ENCODE measurements at regions not wholly inside any gene's neighbourhood (a gene's known extent, or its start where the extent isn't known, plus 50 kb on each side); places are given as distances from the start of the nearest gene placed in this dataset.
"Not testable (repeated sequence)": the region's sequence is repeated elsewhere in the genome, so short reads cannot be mapped to it uniquely, and the experiment has no call there.

DNA sequence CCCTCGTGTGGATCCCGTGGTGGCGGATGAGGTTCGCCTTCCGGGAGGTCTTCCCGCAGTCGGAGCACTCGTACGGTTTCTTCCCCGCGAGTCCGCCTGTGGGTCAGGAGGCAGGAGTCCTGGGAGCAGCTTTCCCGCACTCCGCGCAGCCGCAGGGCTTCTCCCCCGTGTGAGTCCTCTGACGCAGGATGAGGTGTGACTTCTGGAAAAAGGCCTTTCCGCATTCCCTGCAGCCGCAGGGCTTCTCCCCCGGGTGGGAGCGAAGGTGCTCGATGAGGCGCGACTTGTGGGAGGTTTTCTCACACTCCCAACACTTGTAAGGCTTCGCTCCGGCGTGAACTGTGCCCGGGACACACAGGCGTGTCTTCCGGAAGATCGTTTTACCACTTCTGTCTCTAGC is 68.8 kb upstream of the WIPI2 start:
- H3K27me3 ChIP-seq (replicated peaks in 1 of 2; ENCODE audit: control insufficient read depth in 2 of 2, insufficient read depth in 2 of 2, low read length in 1 of 2); H3K4me3 ChIP-seq; H3K27ac ChIP-seq (ENCODE audit: control insufficient read depth, insufficient read depth); FAIRE-seq; BruUV-seq (replicated peaks); H3K36me3 ChIP-seq (ENCODE audit: control insufficient read depth in 2 of 2, insufficient read depth in 2 of 2, low read length in 1 of 2); POLR2A ChIA-PET; H4K20me1 ChIP-seq (ENCODE audit: control insufficient read depth, insufficient read depth); SMC1A ChIA-PET (ENCODE audit: uncharacterized antibody, unreplicated experiment); intact Hi-C loops (cut with micrococcal nuclease; ENCODE audit: unreplicated experiment); H3K9ac ChIP-seq (ENCODE audit: control insufficient read depth, insufficient read depth, low read length); H3K4me2 ChIP-seq (ENCODE audit: control insufficient read depth, insufficient read depth); H3K79me2 ChIP-seq (ENCODE audit: control insufficient read depth, insufficient read depth, low read length); H3K4me1 ChIP-seq (ENCODE audit: control insufficient read depth, insufficient read depth, low read length); RAD21 ChIA-PET (ENCODE audit: unreplicated experiment); H2AFZ ChIP-seq (ENCODE audit: control insufficient read depth, low read depth, low read length); DNase-seq (ENCODE audit: low read depth, low spot score); CTCF ChIA-PET; in situ Hi-C loops (cut with MboI); H3K9me3 ChIP-seq (replicated peaks; ENCODE audit: control insufficient read depth, insufficient read depth, low read length); ATAC-seq: not testable (repeated sequence)
- 86% methylated on average over 10 of the region's 32 CpGs for WGBS (ENCODE audit: insufficient coverage, insufficient replicate concordance, low lambda C conversion rate, missing lambda C conversion rate)

DNA sequence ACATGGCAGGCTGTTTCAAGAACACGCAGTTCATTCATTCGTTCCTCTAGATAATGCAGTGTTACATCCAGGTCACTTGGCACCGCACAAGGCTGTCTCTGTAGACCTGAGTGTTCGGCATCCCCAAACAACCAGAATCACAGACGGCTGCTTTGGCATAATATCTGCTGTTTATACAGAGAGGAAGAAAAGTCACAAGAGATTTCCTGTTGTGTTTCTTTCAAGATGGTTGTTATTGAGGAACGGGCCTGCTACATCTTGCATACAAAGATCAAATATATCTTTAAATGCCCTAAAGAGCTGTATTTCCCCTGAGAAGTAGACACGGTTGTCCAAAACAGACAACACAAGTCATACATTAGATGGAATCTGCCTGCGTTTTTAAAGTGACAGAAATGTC is 58.8 kb upstream of the WIPI2 start:
- intact Hi-C loops (cut with micrococcal nuclease; ENCODE audit: unreplicated experiment); H3K9ac ChIP-seq (ENCODE audit: control insufficient read depth, insufficient read depth, low read length); SMC1A ChIA-PET (ENCODE audit: uncharacterized antibody, unreplicated experiment); H3K4me3 ChIP-seq; H4K20me1 ChIP-seq (ENCODE audit: control insufficient read depth, insufficient read depth); ATAC-seq; FAIRE-seq; BruUV-seq (replicated peaks); H3K9me3 ChIP-seq (replicated peaks; ENCODE audit: control insufficient read depth, insufficient read depth, low read length); RAD21 ChIA-PET (ENCODE audit: unreplicated experiment); H3K79me2 ChIP-seq (ENCODE audit: control insufficient read depth, insufficient read depth, low read length); H3K4me1 ChIP-seq (ENCODE audit: control insufficient read depth, insufficient read depth, low read length); in situ Hi-C loops (cut with MboI); DNase-seq (ENCODE audit: low read depth, low spot score); H2AFZ ChIP-seq (ENCODE audit: control insufficient read depth, low read depth, low read length); H3K27me3 ChIP-seq (replicated peaks in 1 of 2; ENCODE audit: control insufficient read depth in 2 of 2, insufficient read depth in 2 of 2, low read length in 1 of 2); H3K4me2 ChIP-seq (ENCODE audit: control insufficient read depth, insufficient read depth); CTCF ChIA-PET; H3K27ac ChIP-seq (ENCODE audit: control insufficient read depth, insufficient read depth); H3K36me3 ChIP-seq (ENCODE audit: control insufficient read depth in 2 of 2, insufficient read depth in 2 of 2, low read length in 1 of 2); POLR2A ChIA-PET: not testable (repeated sequence)
- 47% methylated on average over 6 of the region's 8 CpGs for WGBS (ENCODE audit: insufficient coverage, insufficient replicate concordance, low lambda C conversion rate, missing lambda C conversion rate)

DNA sequence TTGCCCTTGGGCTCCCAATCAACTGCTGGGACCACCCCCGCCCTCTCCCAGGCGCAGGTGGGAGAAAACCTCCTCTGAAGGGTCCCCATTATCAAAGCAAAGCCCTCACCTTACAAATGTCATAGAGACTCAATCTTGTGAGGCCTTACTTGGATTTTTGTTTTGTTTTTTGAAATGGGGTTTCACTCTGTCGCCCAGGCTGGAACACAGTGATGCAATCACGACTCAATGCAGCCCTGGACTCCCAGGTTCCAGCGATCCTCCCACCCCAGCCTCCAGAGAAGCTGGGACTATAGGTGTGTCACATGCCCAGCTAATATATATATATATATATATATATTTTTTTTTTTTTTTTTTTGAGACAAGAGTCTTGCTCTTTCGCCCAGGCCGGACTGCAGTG is 57.5 kb upstream of the WIPI2 start:
- no peak overlapping the region for H3K9ac ChIP-seq (ENCODE audit: control insufficient read depth, insufficient read depth, low read length)
- ChIA-PET CTCF (no interaction called here), POLR2A (no interaction called here), RAD21 (ENCODE audit: unreplicated experiment) (no interaction called here), SMC1A (ENCODE audit: uncharacterized antibody, unreplicated experiment) (no interaction called here)
- H3K79me2 ChIP-seq (ENCODE audit: control insufficient read depth, insufficient read depth, low read length): no peaks in the 10 kb centered on the region
- ATAC-seq (no peak), DNase-seq (ENCODE audit: low read depth, low spot score) (no peak), FAIRE-seq (no peak)
- no peaks in the 10 kb centered on the region for H3K27me3 ChIP-seq (replicated peaks in 1 of 2; ENCODE audit: control insufficient read depth in 2 of 2, insufficient read depth in 2 of 2, low read length in 1 of 2)
- H4K20me1 ChIP-seq (ENCODE audit: control insufficient read depth, insufficient read depth): no peaks in the 10 kb centered on the region
- 48% methylated on average over 6 of the region's 7 CpGs for whole genome bisulfite sequencing (ENCODE audit: insufficient coverage, insufficient replicate concordance, low lambda C conversion rate, missing lambda C conversion rate)
- no TSS peak for BruUV-seq (replicated peaks)
- in situ Hi-C loops (cut with MboI): no loop called here
- H3K27ac ChIP-seq (ENCODE audit: control insufficient read depth, insufficient read depth): no peak overlapping the region
- H3K9me3 ChIP-seq (replicated peaks; ENCODE audit: control insufficient read depth, insufficient read depth, low read length): no peaks in the 10 kb centered on the region
- no peak overlapping the region for H2AFZ ChIP-seq (ENCODE audit: control insufficient read depth, low read depth, low read length)
- H3K4me1 ChIP-seq (ENCODE audit: control insufficient read depth, insufficient read depth, low read length): no peaks in the 10 kb centered on the region
- no peak overlapping the region for H3K4me3 ChIP-seq
- H3K4me2 ChIP-seq (ENCODE audit: control insufficient read depth, insufficient read depth): no peak overlapping the region
- intact Hi-C loops (cut with micrococcal nuclease; ENCODE audit: unreplicated experiment): no loop called here
- H3K36me3 ChIP-seq (ENCODE audit: control insufficient read depth in 2 of 2, insufficient read depth in 2 of 2, low read length in 1 of 2): no peaks in the 10 kb centered on the region
- TF ChIP-seq, protein P1, sequence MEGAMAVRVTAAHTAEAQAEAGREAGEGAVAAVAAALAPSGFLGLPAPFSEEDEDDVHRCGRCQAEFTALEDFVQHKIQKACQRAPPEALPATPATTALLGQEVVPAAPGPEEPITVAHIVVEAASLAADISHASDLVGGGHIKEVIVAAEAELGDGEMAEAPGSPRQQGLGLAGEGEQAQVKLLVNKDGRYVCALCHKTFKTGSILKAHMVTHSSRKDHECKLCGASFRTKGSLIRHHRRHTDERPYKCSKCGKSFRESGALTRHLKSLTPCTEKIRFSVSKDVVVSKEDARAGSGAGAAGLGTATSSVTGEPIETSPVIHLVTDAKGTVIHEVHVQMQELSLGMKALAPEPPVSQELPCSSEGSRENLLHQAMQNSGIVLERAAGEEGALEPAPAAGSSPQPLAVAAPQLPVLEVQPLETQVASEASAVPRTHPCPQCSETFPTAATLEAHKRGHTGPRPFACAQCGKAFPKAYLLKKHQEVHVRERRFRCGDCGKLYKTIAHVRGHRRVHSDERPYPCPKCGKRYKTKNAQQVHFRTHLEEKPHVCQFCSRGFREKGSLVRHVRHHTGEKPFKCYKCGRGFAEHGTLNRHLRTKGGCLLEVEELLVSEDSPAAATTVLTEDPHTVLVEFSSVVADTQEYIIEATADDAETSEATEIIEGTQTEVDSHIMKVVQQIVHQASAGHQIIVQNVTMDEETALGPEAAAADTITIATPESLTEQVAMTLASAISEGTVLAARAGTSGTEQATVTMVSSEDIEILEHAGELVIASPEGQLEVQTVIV (IDR thresholded peaks at IDR 0.05; ENCODE audit: borderline replicate concordance, partially characterized antibody): no peak
- no peak for TF ChIP-seq POLR2A (IDR thresholded peaks at IDR 0.05; ENCODE audit: low read depth, low read length)
- no peak for TF ChIP-seq ATF7 (IDR thresholded peaks at IDR 0.05; ENCODE audit: low read depth)
- TF ChIP-seq, protein P2, sequence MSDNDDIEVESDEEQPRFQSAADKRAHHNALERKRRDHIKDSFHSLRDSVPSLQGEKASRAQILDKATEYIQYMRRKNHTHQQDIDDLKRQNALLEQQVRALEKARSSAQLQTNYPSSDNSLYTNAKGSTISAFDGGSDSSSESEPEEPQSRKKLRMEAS (IDR thresholded peaks at IDR 0.05; ENCODE audit: low read depth, low read length): no peak
- TF ChIP-seq SMAD5 (IDR thresholded peaks at IDR 0.05; ENCODE audit: low read depth): no peak
- TF ChIP-seq, protein P3, sequence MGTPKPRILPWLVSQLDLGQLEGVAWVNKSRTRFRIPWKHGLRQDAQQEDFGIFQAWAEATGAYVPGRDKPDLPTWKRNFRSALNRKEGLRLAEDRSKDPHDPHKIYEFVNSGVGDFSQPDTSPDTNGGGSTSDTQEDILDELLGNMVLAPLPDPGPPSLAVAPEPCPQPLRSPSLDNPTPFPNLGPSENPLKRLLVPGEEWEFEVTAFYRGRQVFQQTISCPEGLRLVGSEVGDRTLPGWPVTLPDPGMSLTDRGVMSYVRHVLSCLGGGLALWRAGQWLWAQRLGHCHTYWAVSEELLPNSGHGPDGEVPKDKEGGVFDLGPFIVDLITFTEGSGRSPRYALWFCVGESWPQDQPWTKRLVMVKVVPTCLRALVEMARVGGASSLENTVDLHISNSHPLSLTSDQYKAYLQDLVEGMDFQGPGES (IDR thresholded peaks at IDR 0.05): no peak
